ENCODE measurements at regions not wholly inside any gene's neighbourhood (a gene's known extent, or its start where the extent isn't known, plus 50 kb on each side); places are given as distances from the start of the nearest gene placed in this dataset.
"Not testable (repeated sequence)": the region's sequence is repeated elsewhere in the genome, so short reads cannot be mapped to it uniquely, and the experiment has no call there.

GRCh38 chr6:122143813-122144601 lies 255.4 kb upstream of the HSF2 start:
- DNase-seq = no peak

- DNase-seq = no peak
Measured at GRCh38 chr6:122145246-122145645, 254.2 kb upstream of the HSF2 start.

DNA sequence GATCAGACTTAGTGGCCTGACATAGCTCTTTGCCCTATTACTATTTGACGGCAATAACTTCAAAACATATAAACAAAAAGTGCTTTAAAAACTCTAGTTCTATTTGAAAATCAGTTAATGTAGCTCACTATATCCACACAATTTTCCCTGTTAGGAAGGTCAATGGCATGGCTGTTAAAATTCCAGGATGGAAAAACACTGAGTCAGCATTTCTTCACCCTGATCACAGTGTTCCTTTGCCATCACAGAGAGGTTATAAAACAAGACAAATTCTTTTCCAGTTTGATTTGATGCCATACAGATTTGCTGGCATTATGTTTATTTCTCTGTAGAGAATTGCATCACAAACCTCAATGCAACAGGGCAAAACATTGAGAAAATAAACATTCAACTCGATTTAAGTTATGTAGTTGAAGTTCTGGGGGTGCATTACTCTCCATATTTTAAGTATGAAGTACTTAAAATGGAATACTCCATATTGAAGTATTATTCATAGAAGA lies 253.7 kb upstream of the HSF2 start:
- DNase-seq = no peak

DNA sequence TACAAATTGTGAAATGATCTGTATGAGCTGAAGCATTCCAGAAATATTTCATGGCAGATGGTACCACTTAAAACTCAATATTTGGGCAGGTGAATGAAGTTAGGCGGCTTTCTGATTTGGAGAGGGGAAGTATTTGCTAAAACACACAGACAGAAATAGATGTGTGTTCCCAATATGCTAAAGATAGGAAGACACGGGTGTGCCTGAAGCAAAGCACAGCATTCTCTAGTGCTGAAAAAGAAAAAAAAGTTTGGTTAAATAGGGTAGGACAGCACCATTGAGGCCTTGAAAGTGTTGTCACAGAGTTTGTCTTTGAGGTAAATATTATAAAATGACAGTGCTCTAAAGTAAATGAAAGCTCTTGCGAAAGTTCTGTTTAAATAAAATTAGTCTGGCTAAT lies 252.2 kb upstream of the HSF2 start:
- no peak for DNase-seq

- DNase-seq = no peak
Measured at GRCh38 chr6:122151066-122151465, 248.4 kb upstream of the HSF2 start.

DNA sequence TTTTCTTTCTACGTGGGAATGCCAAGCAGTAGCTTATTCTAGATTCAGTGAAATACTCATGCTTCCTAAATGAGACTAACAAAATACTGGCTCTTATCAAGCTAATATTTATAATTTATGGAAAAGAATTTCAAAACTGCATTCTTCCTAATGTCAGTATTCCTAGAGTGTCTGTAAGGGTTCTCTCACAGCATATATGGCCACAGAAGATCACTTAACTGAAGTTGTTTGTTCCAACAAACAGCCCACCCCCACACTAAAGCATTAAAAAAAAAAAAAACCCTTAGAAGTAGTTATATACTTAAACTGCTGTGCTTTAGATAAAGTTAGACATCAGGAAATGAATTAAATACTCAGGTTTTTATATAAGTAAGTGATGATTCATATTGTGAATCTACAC lies 247.7 kb upstream of the HSF2 start:
- DNase-seq = no peak

- no peak for DNase-seq
Measured at GRCh38 chr6:122153557-122153956, 245.9 kb upstream of the HSF2 start.

GRCh38 chr6:122154155-122154554 lies 245.3 kb upstream of the HSF2 start:
- DNase-seq = no peak

GRCh38 chr6:122154912-122155575 lies 244.4 kb upstream of the HSF2 start:
- DNase-seq = no peak

- no peak for DNase-seq
Measured at GRCh38 chr6:122161136-122161535, 238.3 kb upstream of the HSF2 start.

DNA sequence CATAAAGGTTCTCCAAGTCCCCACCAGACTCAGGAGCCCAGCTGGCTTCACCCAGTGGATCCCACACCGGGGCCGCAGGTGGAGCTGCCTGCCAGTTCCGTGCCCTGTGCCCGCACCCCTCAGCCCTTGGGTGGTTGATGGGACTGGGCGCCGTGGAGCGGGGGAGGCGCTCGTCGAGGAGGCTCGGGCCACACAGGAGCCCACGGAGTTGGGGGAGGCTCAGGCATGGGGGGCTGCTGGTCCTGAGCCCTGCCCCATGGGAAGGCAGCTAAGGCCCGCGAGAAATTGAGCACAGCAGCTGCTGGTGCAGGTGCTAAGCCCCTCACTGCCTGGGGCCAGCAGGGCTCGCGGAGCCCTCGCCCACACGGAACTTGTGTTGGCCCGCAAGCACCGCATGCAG lies 234.4 kb upstream of the HSF2 start:
- DNase-seq = no peak

GRCh38 chr6:122170274-122170673 lies 229.2 kb upstream of the HSF2 start:
- no peak for DNase-seq

- DNase-seq = no peak
Measured at GRCh38 chr6:122178988-122179387, 220.5 kb upstream of the HSF2 start.

DNA sequence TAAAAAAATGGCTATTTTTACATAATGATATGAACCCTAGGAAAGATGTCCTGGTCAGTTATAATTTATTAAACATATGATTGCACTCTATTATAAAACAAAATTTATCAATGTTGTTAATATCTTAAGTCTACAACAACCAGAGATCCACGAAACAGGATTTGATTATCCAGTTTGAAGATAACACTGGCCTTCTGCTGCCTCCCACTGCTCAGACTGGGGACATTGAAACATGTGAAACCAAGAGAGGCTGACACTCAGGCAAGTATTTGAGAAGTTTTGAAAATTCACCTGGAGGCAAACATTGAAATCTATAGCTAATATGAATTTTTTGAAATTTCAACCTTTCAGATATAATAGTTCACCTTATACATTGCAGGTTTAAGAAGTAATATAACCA lies 219.3 kb upstream of the HSF2 start:
- DNase-seq = no peak

DNA sequence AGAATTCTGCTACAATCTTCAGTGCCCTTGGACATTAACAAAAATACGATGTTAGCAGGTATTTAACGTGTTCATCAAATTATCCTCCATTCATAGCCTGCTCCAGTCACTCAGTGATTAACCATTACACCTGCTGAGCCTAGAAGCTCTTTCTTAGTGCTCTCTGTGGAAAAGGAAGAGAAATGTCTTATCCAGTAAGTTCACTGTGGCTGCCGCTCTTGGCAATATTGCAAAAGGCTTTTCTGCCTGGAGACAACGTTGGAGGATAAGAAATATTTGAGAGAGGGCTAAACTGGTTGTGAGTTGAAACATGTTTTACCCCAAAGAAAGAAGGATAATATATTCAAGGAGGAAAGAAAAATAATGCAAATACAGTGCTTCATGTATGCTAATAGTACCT lies 217.4 kb upstream of the HSF2 start:
- no peak for DNase-seq

DNA sequence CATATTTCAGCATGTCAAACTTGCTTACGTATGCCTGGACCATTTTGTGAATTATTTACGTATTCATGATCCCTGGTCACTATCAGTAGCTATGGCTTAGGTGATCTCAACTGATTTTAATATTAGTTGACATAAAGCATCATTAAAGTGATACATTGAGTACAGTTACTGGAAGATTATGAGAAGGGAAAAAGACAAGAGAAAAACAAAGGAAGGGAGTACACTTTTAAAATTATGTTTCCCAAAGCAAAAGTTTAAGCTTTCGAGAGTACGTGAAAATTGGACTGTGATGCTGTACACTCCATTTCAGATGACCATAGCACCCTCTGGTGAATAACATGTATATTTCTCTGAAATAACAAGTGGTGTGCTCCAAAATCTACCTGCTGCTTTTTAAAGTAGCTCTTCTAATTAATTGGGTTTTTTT lies 215.0 kb upstream of the HSF2 start:
- no peak for DNase-seq

DNA sequence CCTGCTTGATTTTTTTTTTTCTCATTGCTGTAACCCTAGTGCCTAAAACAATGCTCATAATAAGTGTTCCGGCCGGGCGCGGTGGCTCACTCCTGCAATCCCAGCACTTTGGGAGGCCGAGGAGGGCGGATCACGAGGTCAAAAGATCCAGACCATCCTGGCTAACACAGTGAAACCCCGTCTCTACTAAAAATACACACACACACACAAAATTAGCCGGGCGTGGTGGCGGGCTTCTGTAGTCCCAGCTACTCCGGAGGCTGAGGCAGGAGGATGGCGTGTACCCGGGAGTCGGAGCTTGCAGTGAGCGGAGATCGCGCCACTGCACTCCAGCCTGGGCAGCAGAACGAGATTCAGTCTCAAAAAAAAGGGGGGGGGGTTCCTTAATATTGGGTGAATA lies 214.0 kb upstream of the HSF2 start:
- DNase-seq = not testable (repeated sequence)

DNA sequence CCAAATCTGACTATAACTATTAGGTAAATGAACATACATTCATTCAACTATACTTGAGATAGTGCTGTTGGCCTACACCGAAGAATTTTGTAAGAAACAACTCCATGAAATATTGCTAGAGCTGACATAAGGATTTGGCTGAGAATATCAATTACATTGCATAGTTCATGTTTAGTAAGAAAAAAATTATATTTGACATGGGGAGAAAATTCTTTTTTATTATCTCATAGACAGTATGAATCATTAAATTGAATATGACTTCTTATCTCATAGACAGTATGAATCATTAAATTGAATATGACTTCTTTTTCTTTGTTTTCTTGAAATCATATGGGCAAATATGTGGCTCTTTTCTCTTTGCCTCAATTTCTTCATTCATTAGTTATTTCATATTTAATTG lies 212.3 kb upstream of the HSF2 start:
- DNase-seq = no peak

- no peak for DNase-seq
Measured at GRCh38 chr6:122198922-122199321, 200.5 kb upstream of the HSF2 start.

DNA sequence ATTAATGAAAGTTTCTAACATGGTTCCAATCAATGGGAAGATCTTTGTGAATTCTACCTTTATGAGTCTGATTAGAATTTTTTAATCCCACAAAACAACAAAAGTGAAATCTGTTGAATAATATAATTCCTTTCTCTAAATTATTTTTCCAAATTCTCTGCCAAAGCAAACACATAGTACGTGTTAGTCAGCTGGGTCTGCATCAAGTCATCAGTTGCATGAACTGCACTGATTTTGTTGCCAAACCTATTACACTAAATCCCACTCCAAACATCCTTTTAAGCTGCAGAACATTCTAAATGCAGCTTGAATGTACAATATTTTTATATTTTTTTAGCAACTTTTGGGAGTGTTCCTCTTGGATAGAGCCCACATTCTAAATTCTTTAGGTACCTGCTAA lies 199.0 kb upstream of the HSF2 start:
- no peak for DNase-seq

DNA sequence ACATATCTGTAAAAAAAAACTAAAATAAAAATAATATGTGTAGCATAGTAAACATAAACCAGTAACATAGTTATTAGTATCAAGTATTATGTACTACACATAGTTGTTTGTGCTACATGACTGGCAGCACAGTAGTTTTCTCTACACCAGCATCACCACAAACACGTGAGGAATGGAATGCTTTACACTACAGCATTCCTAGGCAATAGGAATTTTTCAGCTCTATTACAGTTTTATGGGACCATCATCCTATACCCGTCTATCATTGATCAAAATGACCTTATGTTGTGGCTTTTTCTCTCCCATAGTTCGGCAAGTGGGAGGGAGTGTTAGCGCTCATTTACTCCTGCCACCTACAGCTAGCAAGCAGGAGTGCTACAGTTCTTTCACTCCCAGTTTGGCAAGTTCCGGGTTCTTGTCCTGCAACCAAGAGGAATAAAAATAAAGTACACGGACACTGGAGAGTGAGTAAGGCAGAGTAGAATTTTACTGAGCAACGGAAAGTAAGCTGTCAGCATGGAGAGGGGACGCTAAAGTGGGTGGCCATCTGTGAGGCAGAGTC lies 196.8 kb upstream of the HSF2 start:
- DNase-seq = no peak

GRCh38 chr6:122207061-122207460 lies 192.4 kb upstream of the HSF2 start:
- no peak for DNase-seq

DNA sequence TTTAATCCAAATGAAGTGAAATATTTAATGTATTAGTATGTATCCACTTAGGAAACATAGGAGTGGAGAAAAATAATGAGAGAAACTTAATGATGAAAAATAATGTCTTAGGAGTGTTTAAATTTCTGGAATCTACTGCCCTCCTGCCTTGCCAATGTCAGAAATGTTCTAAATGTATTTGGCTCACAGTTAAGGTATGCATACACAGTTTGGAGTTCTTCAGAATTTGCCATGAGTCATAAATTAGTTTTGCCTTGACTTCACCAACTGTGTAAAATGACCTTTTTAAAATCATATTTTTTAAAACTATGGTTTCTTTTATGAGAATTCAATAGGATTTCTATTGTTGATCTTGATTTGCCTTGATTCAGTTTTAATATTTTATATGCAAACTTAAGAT lies 191.7 kb upstream of the HSF2 start:
- no peak for DNase-seq

GRCh38 chr6:122214605-122215318 lies 184.7 kb upstream of the HSF2 start:
- DNase-seq = no peak

All from stimulated activated CD4-positive, alpha-beta T cell treated with anti-CD3 and anti-CD28 coated beads, Interleukin-4, amount 100 ng/mL, for 24 hours (primary cell).